CD8-positive, alpha-beta memory T cell (primary cell): ENCODE measurements at regions not wholly inside any gene's neighbourhood (a gene's known extent, or its start where the extent isn't known, plus 50 kb on each side); places are given as distances from the start of the nearest gene placed in this dataset.
A peak's percentile ranks its signal among the peaks of the same experiment; 100 is the strongest.

Source experiments
- CTCF ChIA-PET: fragments of 350-600 bp; sonication (Branson Sonifier 250); formaldehyde crosslinking; loops from one replicate; lab custom pipeline; 2021; ENCODE audit warnings: antibody characterized with exemption; lab: Charles Lee
- POLR2A ChIA-PET: fragments of 350-600 bp; sonication (Branson Sonifier 250); formaldehyde crosslinking; loops from one replicate; lab custom pipeline; 2021; ENCODE audit warnings: antibody characterized with exemption; lab: Charles Lee
- DNase-seq, 5 donors: peaks; one replicate each; pipeline versions ENCODE4 v3.0.0 to v3.0.0-alpha.2; 2020 to 2022; ENCODE audit warnings: mixed read lengths in 1 of 5
- H3K27ac ChIP-seq: one replicate; pipeline ENCODE4 v1.7.0; 2013; ENCODE audit warnings: low read depth, mild to moderate bottlenecking, low read length, moderate library complexity
- H3K27me3 ChIP-seq: 2 replicates; pipeline ENCODE4 v1.7.0; 2013; ENCODE audit warnings: low read length, mild to moderate bottlenecking; ENCODE audit not compliant: insufficient read depth, poor library complexity, severe bottlenecking
- H3K36me3 ChIP-seq: 2 replicates; pipeline ENCODE4 v1.7.0; 2013; ENCODE audit warnings: mild to moderate bottlenecking, low read length, moderate library complexity; ENCODE audit not compliant: insufficient read depth
- H3K4me1 ChIP-seq: 2 replicates; pipeline ENCODE4 v1.7.0; 2013; ENCODE audit warnings: mild to moderate bottlenecking, low read length, moderate library complexity; ENCODE audit not compliant: insufficient read depth
- H3K4me3 ChIP-seq: 2 replicates; pipeline ENCODE4 v1.7.0; 2013; ENCODE audit warnings: mild to moderate bottlenecking, low read length
- H3K9me3 ChIP-seq: 2 replicates; pipeline ENCODE4 v1.7.0; 2013; ENCODE audit warnings: mild to moderate bottlenecking, low read length
- H3K27ac Mint-ChIP-seq, 8 donors: one replicate each; pipeline ENCODE4 v1.8.0; 2020 to 2021; ENCODE audit warnings: mixed read lengths in 8 of 8, mild to moderate bottlenecking in 6 of 8, inconsistent platforms in 3 of 8, moderate library complexity in 3 of 8
- H3K27me3 Mint-ChIP-seq, 2 donors: one replicate each; pipeline ENCODE4 v1.8.0; 2020 to 2021; ENCODE audit warnings: mixed read lengths in 2 of 2, mild to moderate bottlenecking in 1 of 2, moderate library complexity in 1 of 2
- H3K36me3 Mint-ChIP-seq, 3 donors: one replicate each; pipeline ENCODE4 v1.8.0; 2020 to 2021; ENCODE audit warnings: mixed read lengths in 3 of 3, inconsistent platforms in 1 of 3, mild to moderate bottlenecking in 1 of 3
- H3K4me1 Mint-ChIP-seq, 3 donors: one replicate each; pipeline ENCODE4 v1.8.0; 2020 to 2021; ENCODE audit warnings: mixed read lengths in 3 of 3, inconsistent platforms in 1 of 3, mild to moderate bottlenecking in 1 of 3
- H3K4me3 Mint-ChIP-seq, 7 donors: one replicate each; pipeline ENCODE4 v1.8.0; 2020 to 2021; ENCODE audit warnings: mixed read lengths in 7 of 7, mild to moderate bottlenecking in 6 of 7, moderate library complexity in 4 of 7, inconsistent platforms in 2 of 7
- H3K9me3 Mint-ChIP-seq, 5 donors: one replicate each; pipeline ENCODE4 v1.8.0; 2020 to 2022; ENCODE audit warnings: mixed read lengths in 5 of 5, mild to moderate bottlenecking in 3 of 5, moderate library complexity in 2 of 5, inconsistent platforms in 1 of 5

DNA sequence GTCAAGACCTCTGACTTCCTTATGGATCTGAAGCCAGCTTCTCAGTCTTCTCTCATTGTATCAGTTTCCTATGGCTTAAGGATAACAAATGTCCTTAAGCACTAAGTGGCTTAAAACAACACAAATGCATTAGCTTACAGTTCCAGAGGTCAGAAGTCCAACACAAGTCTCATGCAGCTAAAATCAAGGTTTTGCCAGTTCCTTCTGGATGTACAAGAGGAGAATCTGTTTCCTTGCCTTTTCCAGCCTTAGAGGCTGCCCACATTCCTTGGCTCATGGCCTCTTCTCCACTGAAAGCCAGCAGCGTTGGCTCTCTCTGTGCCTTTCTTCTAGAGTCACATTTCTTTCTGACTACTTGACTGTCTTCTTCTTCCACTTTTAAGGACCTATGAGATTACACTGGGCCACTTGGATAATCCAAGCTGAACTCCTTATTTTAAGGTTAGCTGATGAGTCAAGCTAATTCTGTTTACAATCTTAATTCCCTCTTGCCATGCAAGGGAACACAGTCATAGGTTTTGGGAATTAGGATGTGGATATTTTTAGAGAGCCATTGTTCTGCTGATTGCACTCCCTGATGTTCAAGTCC is 179.0 kb downstream of the BCAS1 start:
- Histone ChIP-seq H3K27me3 (no peaks in the 10 kb centered on the region), H3K4me1 (peaks cover 17% of the 10 kb centered on the region), H3K27ac (no peak overlapping the region), H3K36me3 (no peaks in the 10 kb centered on the region), H3K9me3 (no peaks in the 10 kb centered on the region), H3K4me3 (no peak overlapping the region)
- ChIA-PET POLR2A (interaction anchor here (0.6 kb wide), 1 partner anchor 17 kb away, joined by 6 read pairs; no protein-coding TSS in a partner anchor), CTCF (interaction anchor here (0.5 to 1.1 kb wide), 2 partner anchors 18 to 345 kb away, joined by 3 read pairs; no protein-coding TSS in a partner anchor)
- H3K4me1 Mint-ChIP-seq, result peaks cover 25 to 55% (median 52%) of the 10 kb centered on the region in 3 donors
- H3K4me3 Mint-ChIP-seq, result no peak overlapping the region
- H3K9me3 Mint-ChIP-seq, result no peaks in the 10 kb centered on the region
- DNase-seq, result no peak
- no peaks in the 10 kb centered on the region for H3K27me3 Mint-ChIP-seq
- H3K27ac Mint-ChIP-seq, result no peak overlapping the region
- no peaks in the 10 kb centered on the region for H3K36me3 Mint-ChIP-seq

DNA sequence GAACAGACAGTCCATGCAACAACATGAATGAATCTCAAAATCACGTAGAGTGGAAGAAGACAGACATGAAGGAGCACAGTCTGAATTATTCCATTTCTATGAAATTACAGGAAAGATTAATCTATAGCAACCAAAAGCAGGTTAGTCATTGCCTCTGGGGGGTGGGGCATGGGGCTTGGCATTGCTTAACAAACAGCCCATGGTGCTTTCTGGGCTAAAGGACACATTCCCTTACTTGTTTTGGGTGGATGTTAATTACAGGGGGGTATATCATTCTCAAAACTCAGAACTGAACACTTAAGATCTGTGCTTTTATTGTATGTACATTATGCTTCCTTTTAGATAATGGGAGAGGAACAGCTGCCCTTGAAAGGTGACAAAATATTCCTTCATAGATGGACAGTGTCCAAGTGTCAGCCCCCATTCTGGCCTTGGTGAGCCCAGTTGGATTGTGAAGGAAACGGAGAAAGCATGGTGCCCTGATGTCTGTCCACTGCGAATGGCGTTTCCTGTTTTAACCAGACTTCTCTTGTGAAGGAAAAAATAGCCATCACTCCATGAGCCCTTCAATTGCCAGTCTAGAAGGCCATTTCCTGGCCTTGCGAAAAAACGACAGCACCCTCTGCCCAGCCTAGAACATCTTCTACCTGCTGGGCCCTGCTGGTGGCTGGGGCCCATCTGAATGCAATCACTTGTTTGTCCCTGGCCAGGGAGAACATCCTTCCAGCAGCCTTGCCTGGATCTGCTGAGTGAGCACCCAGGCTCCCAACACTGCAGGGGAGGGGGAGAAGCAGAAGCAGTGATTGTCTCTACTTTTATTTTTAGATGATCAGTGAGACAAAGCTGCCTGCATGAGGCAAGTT is 179.7 kb downstream of the BCAS1 start:
- H3K27me3 Mint-ChIP-seq, result no peaks in the 10 kb centered on the region
- POLR2A ChIA-PET, result no interaction called here
- Histone ChIP-seq H3K9me3 (no peaks in the 10 kb centered on the region), H3K4me1 (peaks cover 17% of the 10 kb centered on the region), H3K27ac (no peak overlapping the region), H3K4me3 (no peak overlapping the region), H3K36me3 (no peaks in the 10 kb centered on the region), H3K27me3 (no peaks in the 10 kb centered on the region)
- CTCF ChIA-PET, result no interaction called here
- peak overlapping the region in 1 of 8 donors; percentile 33 for H3K27ac Mint-ChIP-seq
- peaks cover 27 to 56% (median 56%) of the 10 kb centered on the region in 3 donors for H3K4me1 Mint-ChIP-seq
- H3K9me3 Mint-ChIP-seq, result no peaks in the 10 kb centered on the region
- no peak overlapping the region for H3K4me3 Mint-ChIP-seq
- DNase-seq, result no peak
- H3K36me3 Mint-ChIP-seq, result no peaks in the 10 kb centered on the region

DNA sequence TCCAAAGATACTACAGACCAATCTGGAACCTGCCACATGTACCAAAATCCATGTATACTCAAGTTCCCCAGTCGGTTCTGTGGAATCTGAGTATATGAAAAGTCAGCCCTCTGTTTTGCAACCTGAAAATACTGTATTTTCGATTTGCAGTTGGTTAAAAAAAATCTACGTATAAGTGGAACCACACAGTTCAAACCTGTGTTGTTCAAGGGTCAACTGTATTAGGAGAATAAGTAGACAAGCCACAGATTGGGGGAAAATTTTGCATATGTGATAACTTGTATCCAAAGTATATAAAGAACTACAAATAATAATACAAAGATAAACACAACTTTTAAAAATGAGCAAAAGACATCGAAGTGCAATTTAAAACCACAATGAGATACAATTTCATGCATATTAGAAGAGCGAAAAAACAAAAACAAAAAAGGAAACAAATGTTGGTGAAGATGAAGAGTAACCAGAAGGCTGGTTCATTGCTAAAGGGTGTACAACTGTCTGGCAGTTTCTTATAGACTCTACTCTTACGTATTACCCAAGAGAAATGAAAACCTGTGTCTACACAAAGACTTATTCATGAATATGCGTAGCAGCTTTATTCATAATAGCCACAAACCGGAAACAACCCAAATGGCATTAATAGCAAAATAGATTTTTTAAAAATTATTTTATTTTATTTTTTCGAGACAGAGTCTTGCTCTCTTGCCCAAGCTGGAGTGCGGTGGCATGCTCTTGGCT is 180.8 kb downstream of the BCAS1 start:
- Histone ChIP-seq H3K4me3 (no peak overlapping the region), H3K4me1 (peaks cover 25% of the 10 kb centered on the region), H3K27ac (no peak overlapping the region), H3K36me3 (no peaks in the 10 kb centered on the region), H3K9me3 (no peaks in the 10 kb centered on the region), H3K27me3 (no peaks in the 10 kb centered on the region)
- Mint-ChIP-seq H3K27ac (no peak overlapping the region), H3K36me3 (no peaks in the 10 kb centered on the region), H3K27me3 (no peaks in the 10 kb centered on the region), H3K4me1 (peaks cover 28 to 54% (median 53%) of the 10 kb centered on the region in 3 donors), H3K9me3 (no peaks in the 10 kb centered on the region), H3K4me3 (no peak overlapping the region)
- DNase-seq, result no peak
- CTCF ChIA-PET, result no interaction called here
- POLR2A ChIA-PET, result no interaction called here

DNA sequence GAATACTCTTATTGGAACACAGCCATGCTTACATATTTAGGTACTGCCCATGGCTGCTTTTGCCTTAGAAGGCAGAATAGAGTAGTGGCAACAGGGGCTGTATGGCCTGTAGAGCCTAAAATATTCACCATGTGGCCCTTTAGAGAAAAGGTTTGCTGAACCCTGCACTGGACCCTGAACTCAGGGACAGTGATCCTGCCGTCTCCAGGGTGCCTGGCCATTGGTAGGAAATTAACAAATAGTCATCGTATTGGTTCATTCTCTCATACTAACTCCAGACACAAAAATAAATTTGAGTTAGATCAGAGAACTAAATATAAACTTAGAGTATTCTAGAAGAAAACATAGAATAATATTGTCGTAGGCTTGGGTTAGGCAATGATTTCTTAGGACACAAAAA is 181.4 kb downstream of the BCAS1 start:
- Histone ChIP-seq H3K27me3 (no peaks in the 10 kb centered on the region), H3K27ac (no peak overlapping the region), H3K4me3 (no peak overlapping the region), H3K9me3 (no peaks in the 10 kb centered on the region), H3K36me3 (no peaks in the 10 kb centered on the region), H3K4me1 (peaks cover 30% of the 10 kb centered on the region)
- H3K4me1 Mint-ChIP-seq, result peaks cover 28 to 55% (median 55%) of the 10 kb centered on the region in 3 donors
- H3K36me3 Mint-ChIP-seq, result no peaks in the 10 kb centered on the region
- no peaks in the 10 kb centered on the region for H3K9me3 Mint-ChIP-seq
- no peaks in the 10 kb centered on the region for H3K27me3 Mint-ChIP-seq
- CTCF ChIA-PET, result no interaction called here
- no peak for DNase-seq
- POLR2A ChIA-PET, result no interaction called here
- H3K27ac Mint-ChIP-seq, result no peak overlapping the region
- H3K4me3 Mint-ChIP-seq, result no peak overlapping the region

DNA sequence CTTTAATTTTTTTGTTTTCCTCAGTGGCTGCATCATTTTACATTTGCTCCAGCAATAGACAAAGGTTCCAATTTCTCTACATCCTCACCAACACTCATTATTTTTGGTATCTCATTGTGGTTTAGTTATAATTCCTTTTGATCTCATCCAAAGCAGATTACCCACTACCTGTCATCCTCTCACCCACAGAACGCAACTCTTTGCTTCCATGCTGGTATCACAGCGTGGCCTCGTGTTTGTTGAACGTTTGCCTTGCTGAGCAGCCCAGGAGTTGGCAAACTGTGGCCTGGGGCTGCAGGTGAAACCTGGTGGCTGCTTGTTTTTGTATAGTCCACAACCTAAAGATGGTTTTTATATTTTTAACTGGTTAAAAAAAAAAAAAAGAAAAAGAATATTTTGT is 181.9 kb downstream of the BCAS1 start:
- H3K4me1 Mint-ChIP-seq, result peaks cover 27 to 55% (median 54%) of the 10 kb centered on the region in 3 donors
- CTCF ChIA-PET, result no interaction called here
- no peak overlapping the region for H3K4me3 ChIP-seq
- POLR2A ChIA-PET, result no interaction called here
- H3K4me3 Mint-ChIP-seq, result no peak overlapping the region
- H3K27me3 ChIP-seq, result no peaks in the 10 kb centered on the region
- no peaks in the 10 kb centered on the region for H3K36me3 ChIP-seq
- H3K4me1 ChIP-seq, result peaks cover 28% of the 10 kb centered on the region
- no peaks in the 10 kb centered on the region for H3K36me3 Mint-ChIP-seq
- no peaks in the 10 kb centered on the region for H3K27me3 Mint-ChIP-seq
- H3K27ac ChIP-seq, result no peak overlapping the region
- no peaks in the 10 kb centered on the region for H3K9me3 ChIP-seq
- DNase-seq, result no peak
- no peaks in the 10 kb centered on the region for H3K9me3 Mint-ChIP-seq
- peak overlapping the region in 3 of 8 donors; percentile 20 to 64 (median 42) for H3K27ac Mint-ChIP-seq

DNA sequence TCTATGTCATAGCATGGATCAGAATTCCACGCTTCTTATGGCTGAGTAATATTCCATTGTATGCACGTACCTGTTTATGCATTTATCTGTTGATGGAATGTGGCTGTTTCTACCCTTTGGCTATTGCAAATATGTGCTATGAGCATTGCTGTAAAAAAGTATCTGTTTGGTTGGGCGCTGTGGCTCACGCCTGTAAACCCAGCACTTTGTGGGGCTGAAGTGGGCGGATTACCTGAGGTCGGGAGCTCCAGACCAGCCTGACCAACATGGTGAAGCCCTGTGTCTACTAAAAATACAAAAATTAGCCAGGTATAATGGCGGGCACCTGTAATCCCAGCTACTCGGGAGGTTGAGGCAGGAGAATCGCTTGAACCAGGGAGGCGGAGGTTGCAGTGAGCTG is 182.4 kb downstream of the BCAS1 start:
- ChIA-PET CTCF (no interaction called here), POLR2A (interaction anchor here (0.6 kb wide), 1 partner anchor 41 kb away, joined by 3 read pairs; no protein-coding TSS in a partner anchor)
- H3K36me3 Mint-ChIP-seq, result no peaks in the 10 kb centered on the region
- H3K9me3 Mint-ChIP-seq, result no peaks in the 10 kb centered on the region
- no peak overlapping the region for H3K4me3 ChIP-seq
- no peak for DNase-seq
- H3K27me3 Mint-ChIP-seq, result no peaks in the 10 kb centered on the region
- no peak overlapping the region for H3K27ac ChIP-seq
- H3K4me3 Mint-ChIP-seq, result no peak overlapping the region
- H3K9me3 ChIP-seq, result no peaks in the 10 kb centered on the region
- peak overlapping the region in 4 of 8 donors; percentile 3 to 44 (median 36) for H3K27ac Mint-ChIP-seq
- peaks cover 21 to 54% (median 53%) of the 10 kb centered on the region in 3 donors for H3K4me1 Mint-ChIP-seq
- no peaks in the 10 kb centered on the region for H3K27me3 ChIP-seq
- H3K4me1 ChIP-seq, result peaks cover 22% of the 10 kb centered on the region
- H3K36me3 ChIP-seq, result no peaks in the 10 kb centered on the region

DNA sequence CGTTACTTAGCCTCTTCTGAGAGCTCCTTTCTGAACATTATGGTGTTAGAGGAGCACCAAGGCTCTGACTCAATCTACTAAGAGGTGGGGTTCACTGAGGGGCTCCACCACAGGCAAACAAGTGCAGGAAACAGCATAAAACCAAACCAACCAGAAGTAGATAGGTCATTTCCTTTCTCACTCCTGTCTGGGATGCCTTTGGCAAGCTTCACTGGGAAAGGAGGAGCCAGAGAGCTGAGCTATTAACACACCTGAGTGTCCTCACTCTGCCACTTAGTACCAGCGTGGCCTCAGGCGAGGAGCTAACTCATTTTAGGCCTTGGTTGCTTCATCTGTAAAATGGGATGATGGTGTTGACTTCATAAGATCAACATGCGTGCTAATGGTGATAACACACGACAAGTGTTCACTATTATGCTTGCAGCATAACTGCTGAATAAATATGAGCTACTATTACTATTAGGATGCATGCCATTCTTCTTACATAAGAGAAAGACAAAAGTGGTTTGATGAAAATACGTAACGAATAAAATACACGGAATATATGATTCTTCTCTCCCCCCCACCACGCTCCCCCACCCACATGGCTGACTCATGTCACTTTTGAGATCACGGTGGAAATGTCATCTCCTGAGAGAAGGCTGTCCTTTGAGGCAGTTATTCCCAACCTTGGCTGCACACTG is 185.4 kb downstream of the BCAS1 start:
- Mint-ChIP-seq H3K27ac (peak overlapping the region; percentile 49 to 95 (median 88)), H3K4me3 (peak overlapping the region in 6 of 7 donors; percentile 24 to 70 (median 62)), H3K4me1 (peaks cover 16 to 58% (median 49%) of the 10 kb centered on the region in 3 donors), H3K36me3 (no peaks in the 10 kb centered on the region), H3K27me3 (no peaks in the 10 kb centered on the region), H3K9me3 (no peaks in the 10 kb centered on the region)
- no peaks in the 10 kb centered on the region for H3K36me3 ChIP-seq
- no peaks in the 10 kb centered on the region for H3K27me3 ChIP-seq
- no peak overlapping the region for H3K27ac ChIP-seq
- ChIA-PET CTCF (interaction anchor here (1.0 to 2.5 kb wide), 5 partner anchors 13 to 184 kb away, joined by 3 to 8 read pairs (median 7); no protein-coding TSS in a partner anchor), POLR2A (interaction anchor here (0.9 to 2.1 kb wide), 6 partner anchors 10 to 306 kb away, joined by 3 to 12 read pairs (median 4); no protein-coding TSS in a partner anchor)
- no peaks in the 10 kb centered on the region for H3K9me3 ChIP-seq
- peak in 2 of 5 donors; percentile 55 to 57 for DNase-seq
- peaks cover 19% of the 10 kb centered on the region for H3K4me1 ChIP-seq
- H3K4me3 ChIP-seq, result no peak overlapping the region
